Activated CD8-positive, alpha-beta memory T cell treated with anti-CD3 and anti-CD28 coated beads for 1 hour (primary cell): ENCODE measurements at regions not wholly inside any gene's neighbourhood (a gene's known extent, or its start where the extent isn't known, plus 50 kb on each side); places are given as distances from the start of the nearest gene placed in this dataset.

ENCODE experiments used
- DNase-seq, 2 donors: peaks; one replicate each; pipeline ENCODE4 v3.0.0-alpha.2; 2020; ENCODE audit warnings: low read depth in 1 of 2; ENCODE audit errors: extremely low read depth in 1 of 2

DNA sequence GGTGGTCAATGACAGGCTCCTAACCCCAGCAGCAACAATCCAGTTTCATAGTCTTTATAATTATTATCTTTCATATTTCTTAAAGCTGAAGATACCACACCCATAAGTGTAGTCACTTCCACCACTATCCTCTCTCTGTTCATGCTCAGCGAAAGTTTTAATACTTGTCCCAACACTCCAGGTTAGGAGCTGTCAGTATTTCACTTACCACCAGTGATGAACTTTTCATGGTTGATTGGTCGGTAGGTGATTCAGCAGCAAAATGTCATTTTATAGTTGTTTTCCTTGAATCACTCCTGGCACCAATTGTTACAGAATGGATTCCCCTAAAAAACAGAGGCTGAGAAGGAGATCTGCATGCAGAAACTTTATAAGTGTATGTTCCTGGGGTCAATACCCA is 324.9 kb downstream of the CCDC85A start:
- no peak for DNase-seq

DNA sequence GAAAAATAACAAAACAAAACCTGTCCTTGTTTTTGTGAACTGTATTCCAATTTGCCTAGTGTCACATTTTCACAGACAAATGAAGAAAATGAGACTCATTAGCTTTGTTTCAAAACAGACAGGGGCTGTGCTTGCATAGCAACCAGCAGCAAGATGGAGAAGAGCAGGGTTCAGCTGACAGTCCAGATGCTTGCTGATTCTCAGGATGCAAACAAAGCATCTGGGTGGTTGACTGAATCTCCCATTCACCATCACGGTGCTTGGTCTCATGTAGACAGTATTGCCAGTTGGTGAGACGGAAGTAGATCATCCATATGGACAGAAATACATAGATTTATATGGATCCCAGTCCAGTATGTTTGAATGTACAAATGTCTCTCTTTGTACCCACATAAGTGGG is 326.8 kb downstream of the CCDC85A start:
- DNase-seq, result no peak

DNA sequence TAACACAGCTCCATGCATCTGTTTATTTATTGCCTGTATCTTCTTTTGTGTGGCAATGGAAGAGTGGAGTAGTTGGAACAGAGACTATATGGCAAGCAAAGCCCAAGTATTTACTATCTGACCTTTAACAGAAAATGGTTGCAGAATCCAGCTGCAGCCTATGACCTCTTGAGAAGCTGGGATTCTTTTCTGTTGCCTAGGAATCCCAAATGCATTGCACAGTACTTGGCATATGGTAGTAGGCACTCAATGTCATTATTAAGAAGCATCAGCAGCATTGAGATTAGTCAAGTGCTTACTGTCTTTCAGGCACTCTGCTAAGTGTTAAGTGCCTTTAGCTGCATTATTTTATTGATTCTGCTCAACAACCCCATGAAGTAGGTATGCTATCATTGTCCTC is 331.6 kb downstream of the CCDC85A start:
- DNase-seq, result no peak

DNA sequence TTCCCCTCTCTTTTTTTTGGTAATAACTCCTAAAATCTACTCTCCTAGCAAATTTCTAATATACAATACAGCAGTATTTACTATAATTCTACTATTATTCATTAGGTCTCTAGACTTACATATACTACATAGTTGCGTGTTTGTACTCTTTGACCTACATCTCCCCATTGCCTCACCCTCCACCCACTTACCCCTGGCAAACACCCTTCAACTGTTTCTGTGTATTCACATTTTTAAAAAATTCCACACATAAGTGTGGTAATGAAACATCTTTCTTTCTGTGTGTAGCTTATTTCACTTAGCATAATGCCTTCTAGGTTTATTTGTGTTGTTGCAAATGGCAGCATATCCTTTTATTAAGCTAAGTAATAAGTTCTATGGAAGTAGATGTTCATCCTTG is 336.0 kb downstream of the CCDC85A start:
- no peak for DNase-seq

DNA sequence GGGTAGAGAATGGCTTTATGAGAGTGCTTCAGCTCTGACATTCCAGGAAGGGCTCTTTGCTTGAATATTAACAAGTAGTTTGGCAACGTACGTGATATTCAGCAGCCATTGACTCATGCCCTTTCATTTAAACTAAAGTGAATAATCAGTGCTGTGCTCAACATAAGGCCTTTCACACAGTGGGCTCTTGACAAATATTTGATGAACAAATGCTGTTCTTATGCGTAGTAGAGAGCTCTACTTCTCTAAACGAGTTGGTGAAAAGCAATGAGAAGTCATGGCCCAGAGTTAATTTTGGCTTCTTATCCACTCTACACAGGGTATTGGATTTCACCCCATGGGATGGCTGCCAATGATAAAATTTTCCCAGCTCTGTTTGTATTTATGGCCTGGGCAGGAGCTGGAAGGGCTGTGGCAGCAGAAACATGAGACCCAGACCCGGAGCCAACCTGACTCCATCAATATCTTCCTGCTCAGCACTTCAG is 338.9 kb downstream of the CCDC85A start:
- DNase-seq, result no peak

DNA sequence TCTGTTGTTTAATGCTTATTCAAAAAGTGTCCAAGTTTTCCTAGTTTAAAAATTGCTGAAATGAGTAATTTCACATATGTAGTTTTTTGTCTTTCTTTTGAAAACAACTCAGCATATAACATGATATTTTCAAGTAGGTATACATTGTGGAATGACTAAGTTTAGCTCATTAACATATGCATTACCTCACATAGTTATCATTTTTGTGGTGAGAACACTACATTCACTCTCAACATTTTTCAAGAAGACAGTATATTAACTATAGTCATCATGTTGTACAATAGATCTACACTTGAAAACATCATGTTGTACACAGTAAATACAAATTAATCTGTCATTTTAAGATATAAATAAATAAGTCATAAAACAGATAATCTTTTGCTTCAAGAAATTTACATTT is 340.0 kb downstream of the CCDC85A start:
- DNase-seq, result no peak

DNA sequence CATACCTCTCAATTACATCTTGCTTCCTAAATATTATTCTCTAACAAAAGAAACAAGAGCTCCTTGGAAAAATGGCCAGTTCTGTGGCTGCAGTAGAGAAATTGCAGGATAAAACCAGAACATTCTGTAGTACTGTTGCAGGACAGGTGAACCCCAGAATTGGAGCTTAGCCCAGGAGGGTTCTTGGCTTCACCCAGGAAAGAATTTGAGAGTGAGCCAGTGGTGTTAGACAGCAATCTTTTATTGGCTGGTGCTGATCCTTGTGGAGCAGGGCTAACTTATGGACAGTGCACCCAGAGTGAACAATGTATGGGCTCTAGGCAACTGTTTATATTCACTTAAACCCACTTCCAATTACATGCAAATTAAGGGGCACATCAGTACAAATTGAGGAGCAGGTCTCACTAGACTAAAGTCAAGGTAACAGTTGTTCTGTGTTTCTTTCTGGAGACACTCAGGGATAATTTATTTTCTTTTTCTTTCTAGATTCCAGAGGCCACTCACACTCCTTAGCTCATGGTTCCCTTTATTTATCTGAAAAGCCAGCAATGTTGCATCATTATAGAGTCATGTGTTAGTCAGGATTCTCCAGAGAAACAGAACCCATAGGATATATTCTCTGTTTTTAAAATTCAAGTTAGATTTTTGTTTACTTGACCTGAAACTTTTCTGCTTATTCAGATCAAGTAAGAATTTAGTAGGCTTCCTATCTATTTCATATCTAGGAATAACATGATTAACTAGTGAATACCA is 348.1 kb downstream of the CCDC85A start:
- no peak for DNase-seq

DNA sequence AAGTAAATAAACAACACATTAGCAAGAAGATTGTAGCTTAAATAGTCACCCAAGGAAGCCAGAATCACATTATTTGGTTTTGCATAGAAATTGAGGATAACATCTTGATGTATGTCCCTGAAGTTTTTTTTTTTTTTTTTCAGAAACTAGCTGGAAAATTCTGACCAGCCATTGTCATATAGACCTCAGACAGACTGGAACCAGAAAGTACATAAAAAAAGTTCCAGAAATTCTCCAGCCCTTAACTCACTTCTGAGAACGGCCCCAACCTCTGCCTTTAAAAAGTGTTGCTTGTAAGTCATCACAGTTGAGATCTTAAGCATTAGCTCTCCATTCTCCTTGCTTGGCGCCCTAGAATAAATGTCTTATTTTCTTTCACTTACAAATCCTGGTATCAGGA is 350.5 kb downstream of the CCDC85A start:
- no peak for DNase-seq

DNA sequence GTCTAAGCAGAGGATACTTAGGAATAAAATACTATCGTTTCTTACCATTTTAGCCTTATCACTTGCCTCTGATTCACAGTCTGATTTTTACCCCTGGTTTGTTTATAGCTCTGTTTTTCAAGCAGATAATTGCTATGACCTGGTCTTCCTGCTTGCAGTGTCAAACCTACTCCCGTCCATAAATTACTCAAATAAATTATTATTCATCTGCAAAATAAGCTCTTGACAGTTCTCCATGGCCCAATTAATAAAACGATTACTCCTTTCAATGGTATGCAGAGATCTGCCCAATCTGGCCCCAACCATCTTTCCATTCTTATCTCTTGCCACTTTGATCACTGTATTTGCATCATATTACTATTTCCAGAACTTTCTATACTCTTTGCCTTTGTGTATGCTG is 354.0 kb downstream of the CCDC85A start:
- no peak for DNase-seq

DNA sequence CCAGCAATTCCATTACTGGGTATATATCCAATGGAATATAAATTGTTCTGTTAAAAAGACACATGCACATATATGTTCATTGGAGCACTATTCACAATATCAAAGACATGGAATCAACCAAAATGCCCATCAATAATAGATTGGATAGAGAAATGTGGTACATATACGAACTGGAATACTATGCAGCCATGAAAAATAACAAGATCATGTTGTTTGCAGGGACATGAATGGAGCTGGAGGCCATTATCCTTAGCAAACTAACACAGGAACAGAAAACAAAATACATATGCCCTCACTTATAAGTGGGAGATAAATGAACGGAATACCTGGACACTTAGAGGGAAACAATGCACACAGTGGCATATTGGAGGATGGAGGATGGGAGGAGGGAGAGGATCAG is 355.8 kb downstream of the CCDC85A start:
- DNase-seq, result no peak

DNA sequence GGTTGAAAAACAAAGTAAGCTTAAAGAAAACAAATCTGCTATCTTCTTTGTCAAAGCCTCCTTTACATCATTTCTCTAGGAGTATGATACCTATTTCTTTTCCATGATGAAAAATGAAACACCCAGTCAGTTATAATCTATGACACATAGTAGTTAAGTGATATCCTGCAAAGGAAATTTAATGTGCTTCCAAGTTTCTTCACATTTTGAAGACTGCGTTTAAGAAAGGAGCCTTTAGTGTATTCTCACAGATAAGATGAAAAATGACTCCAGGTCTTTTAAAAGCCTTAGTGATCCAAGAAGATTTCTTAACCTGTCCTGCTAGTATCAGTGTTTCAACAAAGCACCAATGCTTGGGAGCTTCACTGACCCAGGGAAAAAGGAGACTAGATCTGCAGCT is 356.7 kb downstream of the CCDC85A start:
- no peak for DNase-seq

DNA sequence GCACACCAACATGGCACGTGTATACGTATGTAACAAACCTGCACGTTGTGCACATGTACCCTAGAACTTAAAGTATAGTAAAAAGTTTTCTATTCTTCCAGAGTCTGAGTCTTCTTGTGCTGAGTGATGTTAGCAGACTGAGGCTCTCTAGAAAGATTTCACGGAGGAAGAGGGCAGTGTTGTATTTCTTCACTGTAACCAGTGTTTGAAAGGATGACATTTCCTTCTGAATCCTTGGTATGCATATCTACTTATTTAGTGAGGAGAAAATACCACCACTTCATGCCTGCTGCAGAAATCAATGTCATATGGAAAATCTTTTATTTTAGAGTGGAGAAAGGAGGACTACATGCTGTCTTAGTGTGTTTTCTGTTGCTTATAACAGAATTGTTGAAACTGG is 357.1 kb downstream of the CCDC85A start:
- no peak for DNase-seq

DNA sequence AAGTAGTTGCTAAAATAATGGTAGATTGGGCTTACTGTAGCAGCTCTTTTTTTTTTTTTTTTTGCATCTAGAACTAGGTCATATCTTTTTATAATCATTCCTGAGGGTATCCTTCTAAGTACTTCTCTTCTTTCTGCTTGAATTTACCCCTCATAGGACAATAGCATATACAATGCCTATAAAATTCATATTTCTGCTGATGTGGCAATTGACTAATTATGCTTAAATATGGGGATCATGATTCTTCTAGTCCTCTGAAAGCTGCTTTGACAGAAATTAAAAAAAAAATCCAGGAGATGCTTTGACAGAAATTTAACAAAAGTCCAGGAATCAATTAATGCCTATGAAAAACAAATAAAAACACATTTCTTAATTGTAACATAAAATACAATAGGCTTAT is 358.4 kb downstream of the CCDC85A start:
- no peak for DNase-seq

DNA sequence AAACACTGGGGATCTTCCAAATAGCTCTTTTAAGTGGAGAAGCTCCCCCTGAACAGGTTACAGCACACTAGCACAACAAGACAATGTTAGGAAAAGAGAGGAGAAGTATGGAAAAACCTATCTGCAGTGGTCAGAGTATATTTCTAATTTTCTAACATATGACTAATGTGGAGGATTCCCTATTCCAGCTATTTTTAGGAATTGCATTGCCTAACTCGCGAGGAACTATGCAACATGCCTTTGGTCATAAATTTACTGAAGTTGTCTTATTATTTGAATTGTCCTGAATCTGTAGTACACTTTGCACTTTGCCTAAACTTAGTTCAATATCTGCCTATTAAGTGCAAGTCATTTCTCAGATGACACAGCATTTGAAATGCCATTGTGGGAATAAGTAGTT is 381.4 kb downstream of the CCDC85A start:
- DNase-seq, result no peak

DNA sequence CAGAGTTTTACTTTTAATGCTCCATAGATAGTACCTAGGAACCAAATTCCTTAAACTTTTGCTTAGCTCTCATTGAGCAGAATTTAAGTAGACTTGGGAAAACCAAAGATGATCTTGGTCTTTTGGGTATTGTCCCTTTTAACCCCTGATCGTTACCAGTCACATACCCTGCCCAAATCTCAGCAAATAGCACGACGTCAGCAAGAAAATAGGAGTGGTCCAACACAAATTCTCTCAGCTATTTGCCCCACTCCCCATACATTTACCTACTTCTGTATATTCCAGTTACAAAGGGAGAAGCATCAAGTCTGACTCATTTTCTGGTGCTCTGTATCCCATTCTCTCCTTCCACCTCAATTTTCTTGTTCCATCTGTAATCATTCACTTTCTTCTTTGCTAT is 387.3 kb downstream of the CCDC85A start:
- DNase-seq, result no peak

DNA sequence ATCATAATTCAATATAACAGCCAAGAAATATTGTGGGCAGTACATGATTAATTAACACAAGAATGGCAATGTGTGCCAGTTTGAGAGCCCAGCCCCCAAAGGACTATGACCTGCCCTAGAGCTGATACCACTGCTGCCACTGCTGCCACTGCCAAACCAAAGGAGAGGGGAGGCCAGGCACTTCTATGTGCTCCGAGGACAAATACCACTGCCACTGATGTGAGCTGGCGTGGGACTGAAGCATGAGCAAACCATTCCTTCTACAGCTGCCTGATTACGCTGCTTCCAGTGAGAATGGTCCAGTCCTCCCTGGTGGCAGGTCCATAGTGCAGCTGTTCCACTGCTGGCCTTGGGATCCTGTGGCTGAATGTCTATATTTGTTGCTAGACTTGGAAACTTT is 392.2 kb downstream of the CCDC85A start:
- DNase-seq, result no peak

DNA sequence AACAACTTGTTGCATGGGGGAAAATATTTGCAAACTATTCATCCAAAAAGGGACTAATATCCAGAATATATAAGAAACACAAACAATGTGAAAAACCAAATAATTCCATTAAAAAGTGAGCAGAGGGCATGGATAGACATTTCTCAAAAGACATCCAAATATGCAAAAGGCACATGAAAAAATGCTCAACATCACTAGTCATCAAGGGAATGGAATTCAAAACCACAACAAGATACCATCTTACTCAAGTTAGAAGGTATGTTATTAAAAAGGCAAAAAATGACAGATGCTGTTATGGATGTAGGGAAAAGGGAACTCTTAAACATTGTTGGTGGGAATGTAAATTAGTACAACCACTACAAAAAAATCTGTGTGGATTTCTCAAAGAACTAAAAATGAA is 396.5 kb downstream of the CCDC85A start:
- no peak for DNase-seq

DNA sequence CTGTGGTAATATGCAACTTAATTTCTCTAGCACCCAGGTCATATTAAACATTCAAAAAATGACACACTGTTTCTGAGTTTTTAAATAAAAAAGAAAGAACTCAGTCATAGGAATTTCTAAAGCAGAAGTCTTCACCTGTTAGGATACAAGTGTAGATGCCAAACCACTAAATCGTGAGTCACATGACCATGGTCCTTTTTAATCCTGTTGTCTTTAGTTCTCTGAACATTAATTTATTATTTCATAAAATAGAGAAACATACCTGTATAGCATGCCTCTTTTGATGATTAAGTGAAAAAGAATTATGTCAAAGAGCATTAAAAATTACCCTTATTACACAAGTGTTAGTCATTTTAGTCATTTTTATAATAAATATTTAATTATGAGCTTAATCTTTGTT is 398.8 kb downstream of the CCDC85A start:
- DNase-seq, result no peak

DNA sequence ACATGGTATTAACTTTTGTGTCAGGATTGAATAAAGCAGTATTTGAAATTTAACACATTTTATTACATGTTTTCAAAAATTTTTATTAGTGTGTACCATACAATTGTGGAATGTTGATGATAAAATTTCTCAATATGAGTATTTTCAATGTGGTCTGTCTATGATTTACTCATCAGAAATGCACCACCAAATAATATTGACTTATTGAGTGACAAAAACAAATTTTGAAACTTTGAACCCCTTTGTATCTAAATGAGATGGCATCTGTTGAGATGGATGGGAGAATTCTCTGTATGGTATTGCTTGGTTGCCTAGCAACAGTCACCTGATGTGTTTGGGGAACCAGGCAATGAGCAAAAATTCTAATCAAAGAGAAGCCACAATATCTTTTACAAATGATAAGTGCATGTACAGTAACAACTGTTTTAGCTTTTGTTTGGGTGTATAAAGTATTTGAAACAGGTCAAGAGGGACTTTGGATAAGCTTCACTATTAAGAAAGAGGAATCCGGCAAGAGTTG is 400.1 kb downstream of the CCDC85A start:
- no peak for DNase-seq

DNA sequence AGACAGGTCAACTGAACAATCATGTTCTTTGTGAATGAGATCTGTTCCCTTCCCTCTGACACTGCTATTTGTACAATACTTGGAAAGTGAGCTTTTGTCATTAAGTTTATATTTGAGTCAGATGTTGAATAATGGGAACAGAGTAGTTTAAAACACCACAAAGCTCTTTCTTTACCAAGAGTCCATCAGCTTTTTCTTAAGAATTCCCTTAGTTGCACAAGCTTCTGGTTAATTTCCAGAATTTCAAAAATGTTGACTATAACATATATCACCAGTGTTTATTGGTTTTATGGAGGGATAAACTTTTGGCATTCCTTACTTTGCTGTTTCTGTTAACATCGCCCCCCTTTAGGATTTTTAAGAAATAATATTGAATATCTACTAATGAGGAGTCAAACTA is 403.7 kb downstream of the CCDC85A start:
- no peak for DNase-seq

DNA sequence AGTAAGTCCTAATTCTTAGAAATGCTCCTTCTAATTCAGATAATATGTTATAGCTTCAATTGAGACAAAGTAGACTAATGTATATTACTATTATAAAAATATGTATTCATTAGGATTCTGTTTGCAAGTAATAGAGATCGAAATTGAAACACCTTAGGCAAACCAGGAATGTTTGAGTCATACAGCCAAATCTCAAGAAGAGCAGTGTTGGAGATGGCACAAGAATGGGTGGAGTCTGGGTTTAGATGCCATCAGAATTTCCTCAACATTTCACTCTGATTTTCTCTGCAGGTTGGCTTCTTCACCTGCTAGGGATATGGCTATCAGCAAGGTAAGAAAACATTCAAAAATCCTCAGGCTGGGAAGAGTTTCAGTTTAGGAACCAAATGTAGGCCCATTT is 405.4 kb downstream of the CCDC85A start:
- DNase-seq, result no peak

DNA sequence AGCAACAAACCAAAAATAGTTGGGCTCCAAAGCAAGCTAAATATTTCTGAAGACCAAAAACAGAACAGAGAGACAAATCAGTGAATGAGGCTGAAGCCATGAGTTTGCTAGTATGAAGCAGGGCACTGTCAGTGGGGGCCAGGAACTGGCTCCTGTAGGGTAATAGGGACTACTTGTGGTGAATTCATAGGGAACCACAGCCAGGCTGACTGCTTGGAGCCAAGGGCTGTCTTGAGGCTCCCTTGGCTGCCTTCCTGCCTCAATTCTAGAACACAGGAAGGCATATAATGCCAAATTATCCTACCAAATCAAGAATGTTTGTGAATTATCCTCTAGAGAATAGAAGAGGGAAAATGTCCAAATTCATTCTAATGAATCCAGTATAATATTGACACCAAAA is 406.0 kb downstream of the CCDC85A start:
- no peak for DNase-seq

DNA sequence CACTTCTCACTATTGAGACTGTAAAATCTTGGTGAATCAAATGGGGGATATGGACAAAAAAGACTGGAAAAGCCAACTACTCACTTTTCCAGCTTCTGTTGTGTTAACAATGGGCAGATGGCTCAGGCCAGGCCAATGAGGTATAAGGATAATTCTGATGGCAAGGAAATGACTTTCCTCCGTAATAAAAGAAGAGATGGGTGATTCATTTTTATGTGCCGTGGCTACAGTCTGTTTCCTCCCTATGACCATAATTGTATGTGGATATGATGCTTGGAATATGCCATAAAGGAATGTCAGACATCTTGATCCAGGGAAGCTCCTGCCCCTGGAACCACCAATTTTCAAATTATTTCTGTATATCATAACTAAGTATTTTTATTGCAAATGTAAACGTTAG is 406.8 kb downstream of the CCDC85A start:
- no peak for DNase-seq
